NB4 (cell line): ENCODE measurements at regions not wholly inside any gene's neighbourhood (a gene's known extent, or its start where the extent isn't known, plus 50 kb on each side); places are given as distances from the start of the nearest gene placed in this dataset.

Experiments used
- DNase-seq: peaks from one replicate; pipeline ENCODE4 v3.0.0; 2010; ENCODE audit warnings: low read depth
- H3K4me3 ChIP-seq: one replicate; pipeline ENCODE4 v1.5.1; 2011; ENCODE audit warnings: mild to moderate bottlenecking, low read depth, low read length, moderate library complexity
- CTCF ChIP-seq: IDR thresholded peaks from one replicate; pipeline ENCODE4 v1.5.1; 2012; ENCODE audit warnings: low read depth, low read length
- MAX ChIP-seq: IDR thresholded peaks from 2 replicates; pipeline ENCODE4 v1.6.1; 2011; ENCODE audit warnings: low read depth, low read length
- MYC ChIP-seq: IDR thresholded peaks from 2 replicates; pipeline ENCODE4 v1.6.1; 2011; ENCODE audit warnings: low read depth, low read length
- POLR2A ChIP-seq: IDR thresholded peaks from 2 replicates; pipeline ENCODE4 v1.6.1; 2011; ENCODE audit warnings: mild to moderate bottlenecking; ENCODE audit not compliant: insufficient read length; ENCODE audit errors: extremely low read depth

- no peak overlapping the region for H3K4me3 ChIP-seq
- TF ChIP-seq POLR2A (no peak), MYC (no peak), CTCF (no peak), MAX (no peak)
- DNase-seq = no peak
Observed at GRCh38 chr2:72028996-72029395, 118.7 kb downstream of the CYP26B1 start.

GRCh38 chr2:72028351-72028995 lies 119.2 kb downstream of the CYP26B1 start:
- no peak overlapping the region for H3K4me3 ChIP-seq
- TF ChIP-seq MYC = no peak
- no peak for TF ChIP-seq MAX
- DNase-seq = no peak

- TF ChIP-seq MYC (no peak), POLR2A (no peak), MAX (no peak), CTCF (no peak)
- DNase-seq = no peak
- no peak overlapping the region for H3K4me3 ChIP-seq
Observed at GRCh38 chr2:72027426-72028161, 120.1 kb downstream of the CYP26B1 start.

- no peak for DNase-seq
- no peak for TF ChIP-seq CTCF
- no peak for TF ChIP-seq POLR2A
- TF ChIP-seq MAX = no peak
- TF ChIP-seq MYC = no peak
Observed at GRCh38 chr2:72026819-72027425, 120.7 kb downstream of the CYP26B1 start.

GRCh38 chr2:72024451-72025175 lies 123.0 kb downstream of the CYP26B1 start:
- no peak for TF ChIP-seq POLR2A
- no peak for TF ChIP-seq CTCF
- no peak for TF ChIP-seq MAX
- TF ChIP-seq MYC = no peak
- no peak overlapping the region for H3K4me3 ChIP-seq
- DNase-seq = peak; percentile 15

More at GRCh38 chr2:72026819-72027425, 120.7 kb downstream of the CYP26B1 start:
- no peak overlapping the region for H3K4me3 ChIP-seq
